Adrenal gland (tissue), 9 donors: ENCODE measurements at regions not wholly inside any gene's neighbourhood (a gene's known extent, or its start where the extent isn't known, plus 50 kb on each side); places are given as distances from the start of the nearest gene placed in this dataset.

Experiments used
- DNase-seq, 7 donors: peaks; one replicate each; pipeline ENCODE4 v3.0.0-alpha.2; 2019 to 2020
- H3K27ac ChIP-seq, 5 donors: fragments of 200-600 bp; sonication (generic) in 4 of 5; 1 replicate in 3 of 5; 2 replicates in 2 of 5; pipeline versions ENCODE4 v1.5.1 to v1.8.0; 2016 to 2020; ENCODE audit warnings: mild to moderate bottlenecking in 1 of 5
- H3K27me3 ChIP-seq: fragments of 200-600 bp; 2 replicates; pipeline ENCODE4 v1.8.0; 2021
- H3K36me3 ChIP-seq, 2 donors: fragments of 200-600 bp; replicated peaks in 1 of 2; 1 replicate in 1 of 2; 2 replicates in 1 of 2; pipeline versions ENCODE4 v1.5.1 to v1.8.0; 2018 to 2022
- H3K4me1 ChIP-seq, 2 donors: fragments of 200-600 bp; replicated peaks in 1 of 2; 1 replicate in 1 of 2; 2 replicates in 1 of 2; pipeline versions ENCODE4 v1.5.1 to v1.8.0; 2018 to 2021
- H3K4me3 ChIP-seq, 4 donors: fragments of 200-600 bp; sonication (generic) in 3 of 4; one replicate each; pipeline ENCODE4 v1.5.1; 2016 to 2018
- H3K9me3 ChIP-seq, 3 donors: fragments of 200-600 bp; sonication (generic) in 1 of 3; replicated peaks in 1 of 3; 1 replicate in 2 of 3; 2 replicates in 1 of 3; pipeline versions ENCODE4 v1.5.1 to v1.8.0; 2016 to 2021
- POLR2A ChIP-seq, 2 donors: fragments of 450-650 bp; IDR thresholded peaks; one replicate each; pipeline ENCODE4 v1.6.1; 2017; ENCODE audit warnings: antibody characterized with exemption in 2 of 2, mild to moderate bottlenecking in 2 of 2, moderate library complexity in 1 of 2
- WGBS, 4 donors: extraction: QIAGEN DNeasy Blood & Tissue Kit in 2 of 4; methylation state at CpG; one replicate each; pipeline versions ENCODE4 v1.1.5 to v1.1.7; 2013 to 2017; 5-methylcytosine and 5-hydroxymethylcytosine counted together
- intact Hi-C, 2 donors: fragments of 100-400 bp; cut with DNase I; formaldehyde crosslinking; loops; one replicate each; pipeline versions ENCODE4 v1.14.1 to v1.15.0; 2022 to 2023
- TF ChIP-seq, protein P1 (sequence below), 6 experiments: fragments of 450-650 bp in 4 of 6; fragments of 200-600 bp in 2 of 6; sonication (generic) in 1 of 6; IDR thresholded peaks; 1 replicate in 5 of 6; 2 replicates in 1 of 6; pipeline versions ENCODE4 v1.5.1 to v1.8.0; 2016 to 2021; ENCODE audit warnings: antibody characterized with exemption in 6 of 6, mild to moderate bottlenecking in 2 of 6, moderate library complexity in 1 of 6
- donor health status: healthy with polysubstance abuse.
- donor health status: Bipolar disorder and iron deficiency.
- donor health status: DM: yes; HTN: yes; CAD: no.
- donor health status: DM: no; HTN: no; CAD: no.
- donor health status: DM: no; HTN: no; CAD: no.

DNA sequence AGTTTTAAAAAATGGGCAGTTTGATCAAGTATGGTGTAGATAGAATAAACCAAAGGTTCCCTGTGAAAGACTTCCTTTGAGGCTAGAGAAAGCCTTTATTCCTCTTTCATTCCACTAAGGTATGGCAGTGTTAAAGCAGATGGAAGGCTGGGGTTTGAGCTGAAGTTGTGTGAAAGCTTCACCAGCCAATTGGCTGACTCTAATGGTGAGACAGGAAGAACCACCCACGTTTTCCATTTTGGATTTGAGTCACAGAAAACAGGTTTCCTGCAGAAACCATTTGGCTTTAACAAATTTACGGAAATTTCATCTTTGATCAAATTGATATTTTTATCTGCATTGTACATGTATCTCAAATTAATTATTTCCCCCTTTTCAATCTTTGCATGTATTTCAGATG is 455.0 kb downstream of the PCNX1 start:
- Histone ChIP-seq H3K27ac (peak overlapping the region in 1 of 5 donors; percentile 31), H3K4me3 (no peak overlapping the region), H3K9me3 (no peaks in the 10 kb centered on the region), H3K36me3 (no peaks in the 10 kb centered on the region), H3K27me3 (no peaks in the 10 kb centered on the region), H3K4me1 (peaks cover 25 to 36% of the 10 kb centered on the region in 2 donors)
- intact Hi-C loops, result no loop called here
- TF ChIP-seq, protein P1, sequence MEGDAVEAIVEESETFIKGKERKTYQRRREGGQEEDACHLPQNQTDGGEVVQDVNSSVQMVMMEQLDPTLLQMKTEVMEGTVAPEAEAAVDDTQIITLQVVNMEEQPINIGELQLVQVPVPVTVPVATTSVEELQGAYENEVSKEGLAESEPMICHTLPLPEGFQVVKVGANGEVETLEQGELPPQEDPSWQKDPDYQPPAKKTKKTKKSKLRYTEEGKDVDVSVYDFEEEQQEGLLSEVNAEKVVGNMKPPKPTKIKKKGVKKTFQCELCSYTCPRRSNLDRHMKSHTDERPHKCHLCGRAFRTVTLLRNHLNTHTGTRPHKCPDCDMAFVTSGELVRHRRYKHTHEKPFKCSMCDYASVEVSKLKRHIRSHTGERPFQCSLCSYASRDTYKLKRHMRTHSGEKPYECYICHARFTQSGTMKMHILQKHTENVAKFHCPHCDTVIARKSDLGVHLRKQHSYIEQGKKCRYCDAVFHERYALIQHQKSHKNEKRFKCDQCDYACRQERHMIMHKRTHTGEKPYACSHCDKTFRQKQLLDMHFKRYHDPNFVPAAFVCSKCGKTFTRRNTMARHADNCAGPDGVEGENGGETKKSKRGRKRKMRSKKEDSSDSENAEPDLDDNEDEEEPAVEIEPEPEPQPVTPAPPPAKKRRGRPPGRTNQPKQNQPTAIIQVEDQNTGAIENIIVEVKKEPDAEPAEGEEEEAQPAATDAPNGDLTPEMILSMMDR (IDR thresholded peaks at IDR 0.05), result no peak
- no peak for TF ChIP-seq POLR2A (IDR thresholded peaks at IDR 0.05)
- 69 to 73% (median 73%) methylated on average over 2 of the region's 2 CpGs for WGBS, 4 donors
- no peak for DNase-seq

DNA sequence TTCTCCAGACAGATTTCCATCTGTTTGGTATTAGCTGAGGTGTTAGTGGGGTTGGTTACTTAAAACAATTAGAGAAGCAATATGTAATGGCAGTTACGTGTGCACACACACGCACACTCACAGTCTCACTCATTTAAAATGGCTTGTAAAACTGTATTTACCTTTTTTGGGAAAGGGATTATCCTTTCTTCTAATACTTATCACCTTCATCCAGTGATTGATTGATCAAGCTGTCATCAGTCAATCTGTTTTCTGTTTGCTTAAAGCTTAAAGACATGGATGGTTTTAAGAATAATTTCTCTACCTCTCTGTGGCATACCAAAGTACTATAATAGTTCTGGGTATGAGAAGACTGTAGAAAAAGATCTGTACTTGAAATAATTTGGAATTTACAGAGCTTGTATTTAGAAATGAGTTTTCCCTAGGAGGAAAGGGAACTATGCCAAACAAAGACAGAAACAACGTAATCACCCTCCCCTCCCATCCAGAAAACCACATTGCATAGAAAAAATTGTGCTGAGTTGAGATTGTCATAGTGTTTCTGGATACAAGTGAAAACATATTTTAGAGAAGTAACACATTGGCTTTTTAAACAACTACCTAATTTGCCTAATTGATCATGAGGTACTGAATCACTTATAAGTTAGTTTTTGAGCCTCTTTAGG is 455.8 kb downstream of the PCNX1 start:
- TF ChIP-seq POLR2A (IDR thresholded peaks at IDR 0.05), result no peak
- TF ChIP-seq, protein P1 (IDR thresholded peaks at IDR 0.05), result no peak
- peak overlapping the region in 3 of 5 donors; percentile 22 to 74 (median 56) for H3K27ac ChIP-seq
- H3K36me3 ChIP-seq, result no peaks in the 10 kb centered on the region
- H3K4me3 ChIP-seq, result no peak overlapping the region
- no peaks in the 10 kb centered on the region for H3K27me3 ChIP-seq
- no peaks in the 10 kb centered on the region for H3K9me3 ChIP-seq
- intact Hi-C loops, result no loop called here
- peak in 1 of 7 donors; percentile 27 for DNase-seq
- H3K4me1 ChIP-seq, result peaks cover 25 to 36% of the 10 kb centered on the region in 2 donors
- WGBS, 4 donors, result 64 to 69% (median 68%) methylated on average over 3 of the region's 3 CpGs

DNA sequence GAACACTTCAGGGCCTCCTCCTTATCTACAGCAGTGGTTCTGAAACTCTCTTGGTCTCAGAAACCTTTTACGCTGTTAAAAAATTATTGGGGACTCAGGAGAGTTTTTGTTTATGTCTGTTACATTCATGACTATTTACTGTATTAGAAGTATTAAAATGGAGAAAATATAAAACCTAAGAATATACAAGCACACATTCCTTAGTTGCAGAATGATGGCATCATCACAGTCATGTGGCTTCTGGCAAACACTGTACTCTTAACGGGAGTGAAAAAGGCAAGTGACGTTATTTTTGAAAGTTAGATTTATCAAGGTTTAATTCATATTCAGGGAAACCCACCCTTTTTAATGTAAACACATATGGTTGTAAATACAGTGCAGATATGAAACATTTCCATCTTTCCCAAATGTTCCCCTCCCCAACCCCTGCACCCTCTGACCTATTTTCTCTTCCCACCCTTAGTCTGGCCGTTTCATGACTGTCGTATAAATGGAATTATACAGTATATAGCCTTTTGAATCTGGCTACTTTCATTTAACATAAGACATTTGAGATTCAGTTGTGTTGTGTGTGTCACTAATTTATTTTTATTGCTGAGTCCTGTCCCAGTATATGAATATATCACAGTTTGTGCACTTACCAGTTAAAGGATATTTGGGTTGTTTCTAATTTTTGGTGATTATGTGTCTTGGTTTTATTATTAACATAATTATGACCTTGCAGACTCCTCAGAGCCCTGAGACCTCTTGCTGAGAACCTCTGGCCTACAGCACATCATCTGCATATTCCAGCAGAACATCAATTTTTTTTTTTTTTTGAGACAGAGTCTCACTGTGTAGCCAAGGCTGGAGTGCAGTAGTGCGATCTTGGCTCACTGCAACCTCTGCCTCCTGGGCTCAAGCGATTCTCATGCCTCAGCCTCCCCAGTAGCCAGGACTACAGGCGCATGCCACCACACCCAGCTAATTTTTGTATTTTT is 457.0 kb downstream of the PCNX1 start:
- no peaks in the 10 kb centered on the region for H3K9me3 ChIP-seq
- peaks cover 25 to 36% of the 10 kb centered on the region in 2 donors for H3K4me1 ChIP-seq
- intact Hi-C loops, result no loop called here
- TF ChIP-seq POLR2A (IDR thresholded peaks at IDR 0.05), result no peak
- TF ChIP-seq, protein P1 (IDR thresholded peaks at IDR 0.05), result no peak
- peak overlapping the region in 3 of 5 donors; percentile 22 to 68 (median 56) for H3K27ac ChIP-seq
- no peaks in the 10 kb centered on the region for H3K27me3 ChIP-seq
- WGBS, 4 donors, result 65 to 73% (median 68%) methylated on average over 8 of the region's 8 CpGs
- no peaks in the 10 kb centered on the region for H3K36me3 ChIP-seq
- DNase-seq, result peak in 1 of 7 donors; percentile 39
- H3K4me3 ChIP-seq, result no peak overlapping the region

DNA sequence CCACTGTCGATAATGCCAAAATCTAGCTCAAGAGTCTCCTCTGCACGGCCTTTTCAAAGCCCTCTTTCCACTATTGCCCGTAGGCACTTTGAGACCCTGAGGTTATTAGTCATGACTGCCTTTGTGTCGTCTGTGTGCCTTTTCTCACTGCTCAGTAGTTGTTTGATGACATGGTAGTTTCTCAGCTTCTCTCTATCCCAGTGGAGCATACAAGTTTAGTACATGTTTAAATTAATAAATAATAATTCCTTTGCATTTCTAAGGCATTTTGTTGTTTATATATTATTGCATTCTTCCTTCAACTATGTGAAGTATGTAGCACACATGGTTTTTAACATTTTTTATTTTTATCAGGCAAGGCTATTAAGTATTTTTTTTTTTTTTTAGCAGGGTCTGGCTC is 458.1 kb downstream of the PCNX1 start:
- H3K27me3 ChIP-seq, result no peaks in the 10 kb centered on the region
- H3K27ac ChIP-seq, result peak overlapping the region in 2 of 5 donors; percentile 7 to 26
- peaks cover 25 to 36% of the 10 kb centered on the region in 2 donors for H3K4me1 ChIP-seq
- intact Hi-C loops, result no loop called here
- H3K4me3 ChIP-seq, result no peak overlapping the region
- no peak for DNase-seq
- no peaks in the 10 kb centered on the region for H3K36me3 ChIP-seq
- TF ChIP-seq, protein P1 (IDR thresholded peaks at IDR 0.05), result no peak
- TF ChIP-seq POLR2A (IDR thresholded peaks at IDR 0.05), result no peak
- no peaks in the 10 kb centered on the region for H3K9me3 ChIP-seq
- 71 to 80% (median 74%) methylated on average over 4 of the region's 4 CpGs for WGBS, 4 donors
